PC-3 (cell line): ENCODE measurements at regions not wholly inside any gene's neighbourhood (a gene's known extent, or its start where the extent isn't known, plus 50 kb on each side); places are given as distances from the start of the nearest gene placed in this dataset.

Experiments used
- ATAC-seq: fragments of 200-7000 bp; cut with Tn5 transposase; 2 replicates; pipeline ENCODE4 v1.9.1; 2020; ENCODE audit warnings: mild to moderate bottlenecking, moderate library complexity
- BruUV-seq: library from RNA; stranded (reverse); fragments of 400-500 nt; replicated peaks from 2 replicates; lab custom pipeline; 2021; lab: Mats Ljungman, UMichigan
- CTCF ChIA-PET: fragments of 300-600 bp; sonication (Branson Sonifier 250); formaldehyde crosslinking; loops from one replicate; lab custom pipeline; 2022; ENCODE audit warnings: antibody characterized with exemption; lab: Charles Lee
- POLR2A ChIA-PET: fragments of 300-600 bp; sonication (Branson Sonifier 250); formaldehyde crosslinking; loops from one replicate; lab custom pipeline; 2022; ENCODE audit warnings: antibody characterized with exemption; ENCODE audit not compliant: unreplicated experiment; lab: Charles Lee
- DNase-seq: peaks from one replicate; pipeline ENCODE4 v3.0.0-alpha.2; 2015
- H2AFZ ChIP-seq: fragments of 300-600 bp; sonication (generic); 2 replicates; pipeline ENCODE4 v1.6.0; 2016; ENCODE audit warnings: antibody characterized with exemption, low read length
- H3F3A ChIP-seq: fragments of 300-600 bp; sonication (generic); one replicate; pipeline ENCODE4 v1.6.0; 2017; ENCODE audit warnings: antibody characterized with exemption, low read length, control low read depth, mild to moderate bottlenecking; ENCODE audit not compliant: unreplicated experiment
- H3K27ac ChIP-seq: fragments of 300-600 bp; sonication (generic); 2 replicates; pipeline ENCODE4 v1.5.1; 2016; ENCODE audit warnings: mild to moderate bottlenecking, low read length
- H3K27me3 ChIP-seq: fragments of 300-600 bp; sonication (generic); 2 replicates; pipeline ENCODE4 v1.6.1; 2016; ENCODE audit warnings: low read length, mixed read lengths
- H3K36me3 ChIP-seq: fragments of 300-600 bp; sonication (generic); 2 replicates; pipeline ENCODE4 v1.6.1; 2016; ENCODE audit warnings: low read depth, mixed run types, low read length, mixed read lengths
- H3K4me1 ChIP-seq: fragments of 300-600 bp; sonication (generic); 2 replicates; pipeline ENCODE4 v1.5.1; 2016; ENCODE audit warnings: low read length; ENCODE audit not compliant: insufficient read depth
- H3K4me2 ChIP-seq: fragments of 300-600 bp; sonication (generic); 2 replicates; pipeline ENCODE4 v1.6.0; 2016; ENCODE audit warnings: low read length
- H3K4me3 ChIP-seq: fragments of 300-600 bp; sonication (generic); 2 replicates; pipeline ENCODE4 v1.5.1; 2016; ENCODE audit warnings: mild to moderate bottlenecking, low read length, mixed read lengths
- H3K79me2 ChIP-seq: fragments of 300-600 bp; sonication (generic); 2 replicates; pipeline ENCODE4 v1.6.1; 2017; ENCODE audit warnings: low read length, mixed read lengths
- H3K9ac ChIP-seq: fragments of 300-600 bp; sonication (generic); 2 replicates; pipeline ENCODE4 v1.6.0; 2016; ENCODE audit warnings: mild to moderate bottlenecking, low read length
- H3K9me2 ChIP-seq: fragments of 300-600 bp; sonication (generic); replicated peaks from 2 replicates; pipeline ENCODE4 v1.6.1; 2016; ENCODE audit warnings: mixed run types, low read length, mixed read lengths
- H3K9me3 ChIP-seq: fragments of 300-600 bp; sonication (generic); 2 replicates; pipeline ENCODE4 v1.6.1; 2016; ENCODE audit warnings: low read length, mixed read lengths
- H4K20me1 ChIP-seq: fragments of 300-600 bp; sonication (generic); 2 replicates; pipeline ENCODE4 v1.6.1; 2016; ENCODE audit warnings: low read length, mixed read lengths
- EZH2 ChIP-seq: fragments of 300-600 bp; sonication (generic); IDR thresholded peaks from one replicate; pipeline ENCODE4 v1.6.1; 2017; ENCODE audit warnings: antibody characterized with exemption, mild to moderate bottlenecking, low read length; ENCODE audit not compliant: unreplicated experiment
- EZH2phosphoT487 ChIP-seq: fragments of 300-600 bp; sonication (generic); IDR thresholded peaks from 2 replicates; pipeline ENCODE4 v1.6.1; 2018; ENCODE audit warnings: mild to moderate bottlenecking, antibody characterized with exemption, low read length, borderline replicate concordance
- intact Hi-C: fragments of 100-400 bp; cut with micrococcal nuclease; formaldehyde crosslinking; loops from 2 replicates; pipeline ENCODE4 v1.9.0; 2023
- TF ChIP-seq, protein P1 (sequence below): fragments of 300-600 bp; sonication (generic); conservative IDR thresholded peaks from 2 replicates; pipeline ENCODE4 v1.5.1; 2017; ENCODE audit warnings: antibody characterized with exemption, low read depth, mild to moderate bottlenecking, low read length

DNA sequence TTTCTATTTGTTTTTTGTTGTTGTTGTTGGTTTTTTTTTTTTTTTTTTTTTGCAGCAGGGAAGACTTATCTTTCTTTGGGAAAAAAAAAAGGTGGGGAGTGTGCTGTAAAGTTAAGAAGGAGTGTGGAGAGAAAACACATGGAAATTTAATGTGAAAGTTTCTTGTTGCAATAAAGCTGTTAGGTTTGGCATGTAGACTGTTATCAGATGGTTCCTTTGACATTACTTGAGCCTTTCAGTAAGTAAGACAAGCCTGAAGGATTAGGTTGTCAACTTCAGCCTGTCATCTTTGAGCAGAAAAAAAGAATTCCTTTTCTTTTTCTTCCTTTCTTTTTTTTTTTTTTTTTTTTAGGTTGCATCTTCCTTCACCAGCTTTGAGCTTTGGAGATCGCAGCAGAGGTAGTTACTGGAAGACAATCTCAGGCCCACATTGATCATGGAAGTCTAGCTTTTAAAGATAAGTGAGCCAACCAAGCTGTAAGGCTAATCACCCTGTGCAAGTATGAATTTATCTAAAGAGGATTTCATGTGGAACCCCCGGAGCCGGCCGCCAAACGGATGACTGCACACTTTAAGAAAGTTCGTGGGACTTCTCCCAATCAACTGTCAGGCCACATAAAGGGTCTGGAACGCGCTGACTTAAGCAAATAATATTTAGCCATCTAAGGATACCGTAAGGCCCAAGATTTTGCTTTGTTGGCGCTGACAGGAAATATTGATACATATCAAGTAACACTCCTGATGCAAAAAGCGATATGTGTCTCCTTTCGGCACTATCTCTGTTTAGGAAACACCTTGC is 1040.1 kb upstream of the NR2F2 start:
- H3K79me2 ChIP-seq, result no peaks in the 10 kb centered on the region
- no peak overlapping the region for H2AFZ ChIP-seq
- BruUV-seq, result no TSS peak
- ChIA-PET POLR2A (no interaction called here), CTCF (interaction anchor here (0.7 kb wide), 2 partner anchors 13 to 1165 kb away, joined by 10 to 12 read pairs; no protein-coding TSS in a partner anchor)
- intact Hi-C loops, result no loop called here
- DNase-seq (no peak), ATAC-seq (no peak)
- no peaks in the 10 kb centered on the region for H3K9me2 ChIP-seq
- no peaks in the 10 kb centered on the region for H3K9me3 ChIP-seq
- H3K4me1 ChIP-seq, result peaks cover 17% of the 10 kb centered on the region
- H3K9ac ChIP-seq, result no peak overlapping the region
- no peak overlapping the region for H3K4me2 ChIP-seq
- H3K36me3 ChIP-seq, result no peaks in the 10 kb centered on the region
- H3F3A ChIP-seq, result no peaks in the 10 kb centered on the region
- no peak overlapping the region for H3K27ac ChIP-seq
- no peaks in the 10 kb centered on the region for H3K27me3 ChIP-seq
- TF ChIP-seq EZH2 (no peak), EZH2phosphoT487 (no peak)
- TF ChIP-seq, protein P1, sequence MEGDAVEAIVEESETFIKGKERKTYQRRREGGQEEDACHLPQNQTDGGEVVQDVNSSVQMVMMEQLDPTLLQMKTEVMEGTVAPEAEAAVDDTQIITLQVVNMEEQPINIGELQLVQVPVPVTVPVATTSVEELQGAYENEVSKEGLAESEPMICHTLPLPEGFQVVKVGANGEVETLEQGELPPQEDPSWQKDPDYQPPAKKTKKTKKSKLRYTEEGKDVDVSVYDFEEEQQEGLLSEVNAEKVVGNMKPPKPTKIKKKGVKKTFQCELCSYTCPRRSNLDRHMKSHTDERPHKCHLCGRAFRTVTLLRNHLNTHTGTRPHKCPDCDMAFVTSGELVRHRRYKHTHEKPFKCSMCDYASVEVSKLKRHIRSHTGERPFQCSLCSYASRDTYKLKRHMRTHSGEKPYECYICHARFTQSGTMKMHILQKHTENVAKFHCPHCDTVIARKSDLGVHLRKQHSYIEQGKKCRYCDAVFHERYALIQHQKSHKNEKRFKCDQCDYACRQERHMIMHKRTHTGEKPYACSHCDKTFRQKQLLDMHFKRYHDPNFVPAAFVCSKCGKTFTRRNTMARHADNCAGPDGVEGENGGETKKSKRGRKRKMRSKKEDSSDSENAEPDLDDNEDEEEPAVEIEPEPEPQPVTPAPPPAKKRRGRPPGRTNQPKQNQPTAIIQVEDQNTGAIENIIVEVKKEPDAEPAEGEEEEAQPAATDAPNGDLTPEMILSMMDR, result no peak
- no peaks in the 10 kb centered on the region for H4K20me1 ChIP-seq
- no peak overlapping the region for H3K4me3 ChIP-seq

DNA sequence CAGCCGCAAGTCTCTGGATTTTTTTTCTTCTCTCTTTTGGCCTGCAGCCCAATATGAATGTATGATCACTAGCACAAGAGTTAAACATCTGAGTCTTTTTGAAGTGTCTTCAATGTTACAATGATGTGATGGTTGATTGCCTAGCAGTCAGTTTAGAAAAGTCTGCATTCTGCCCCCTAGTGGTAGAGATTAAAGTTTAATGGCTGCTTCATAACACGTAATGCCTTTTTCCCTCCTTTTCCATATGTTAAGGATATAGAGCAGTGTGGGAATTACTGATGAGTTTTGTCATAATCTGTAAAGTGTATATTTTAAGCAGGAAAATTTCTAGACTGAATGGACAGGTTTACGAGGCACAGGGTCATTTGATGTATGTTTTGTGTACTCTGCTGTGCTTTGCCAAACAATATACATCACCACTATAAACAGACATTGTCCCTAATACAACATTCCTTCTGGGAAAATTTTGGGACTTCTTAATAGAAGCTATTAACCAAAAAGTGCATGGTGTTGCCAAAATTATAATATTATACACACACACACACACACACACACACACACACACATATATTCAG is 1038.5 kb upstream of the NR2F2 start:
- H3K9me2 ChIP-seq, result no peaks in the 10 kb centered on the region
- peak overlapping the region; percentile 57; the same call in 1 of the 2 replicates for H3K27ac ChIP-seq
- no peak for TF ChIP-seq EZH2
- TF ChIP-seq, protein P1, result peak; percentile 77
- H3K9ac ChIP-seq, result no peak overlapping the region
- no peaks in the 10 kb centered on the region for H3K9me3 ChIP-seq
- H3K36me3 ChIP-seq, result no peaks in the 10 kb centered on the region
- peak; percentile 51; the same call in 1 of the 2 replicates for ATAC-seq
- BruUV-seq, result no TSS peak
- no peaks in the 10 kb centered on the region for H3K79me2 ChIP-seq
- no peak overlapping the region for H3K4me2 ChIP-seq
- no peak overlapping the region for H3K4me3 ChIP-seq
- DNase-seq, result peak; percentile 68
- intact Hi-C loops, result no loop called here
- H3K4me1 ChIP-seq, result peaks cover 17% of the 10 kb centered on the region
- H4K20me1 ChIP-seq, result no peaks in the 10 kb centered on the region
- H3F3A ChIP-seq, result no peaks in the 10 kb centered on the region
- no peak overlapping the region for H2AFZ ChIP-seq
- H3K27me3 ChIP-seq, result no peaks in the 10 kb centered on the region
- POLR2A ChIA-PET, result no interaction called here
- CTCF ChIA-PET, result no interaction called here
